ENCODE measurements at regions not wholly inside any gene's neighbourhood (a gene's known extent, or its start where the extent isn't known, plus 50 kb on each side); places are given as distances from the start of the nearest gene placed in this dataset.

GRCh38 chrX:43255596-43255995, 400.5 kb upstream of the MAOA start:
- TF ChIP-seq CREB1 (CRISPR knock-in tag; IDR thresholded peaks at IDR 0.05; ENCODE audit: low read depth), result no peak
- TF ChIP-seq REST (IDR thresholded peaks at IDR 0.05; ENCODE audit: unreplicated experiment), result no peak
- TF ChIP-seq CTCF (conservative IDR thresholded peaks at IDR 0.05; ENCODE audit: low read depth in 2 of 2), result no peak
- TF ChIP-seq POLR2AphosphoS5 (IDR thresholded peaks at IDR 0.05; ENCODE audit: low read depth), result no peak
- TF ChIP-seq EZH2 (IDR thresholded peaks at IDR 0.05; ENCODE audit: low read depth, unreplicated experiment), result no peak
- no peak for TF ChIP-seq ZNF331 (CRISPR knock-in tag; IDR thresholded peaks at IDR 0.05; ENCODE audit: low read depth)

Measured in GM23338 (cell line).